ENCODE measurements at regions not wholly inside any gene's neighbourhood (a gene's known extent, or its start where the extent isn't known, plus 50 kb on each side); places are given as distances from the start of the nearest gene placed in this dataset.

DNA sequence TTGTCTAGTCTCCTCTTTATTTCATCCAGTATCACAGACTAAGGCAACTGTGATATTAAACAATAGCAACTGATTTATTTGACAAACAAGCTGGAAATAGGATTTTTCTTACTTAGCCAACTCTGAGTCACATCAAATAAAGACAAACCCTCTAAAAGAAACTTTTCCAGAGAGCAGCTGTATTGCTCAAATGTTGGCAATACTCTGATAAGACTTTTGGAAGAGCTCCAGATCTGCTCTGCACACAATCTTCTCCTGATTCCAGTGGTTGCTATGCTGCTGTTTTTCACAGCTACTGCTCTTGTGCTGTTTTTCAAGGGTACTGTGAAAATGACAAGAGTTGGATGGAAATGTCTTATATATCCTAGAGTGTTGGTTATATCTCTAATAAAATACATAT lies 1479.2 kb downstream of the SLITRK5 start:
- TF ChIP-seq ZNF274 (IDR thresholded peaks at IDR 0.05; ENCODE audit: low read depth, low read length) (no peak), YY1 (IDR thresholded peaks at IDR 0.05; ENCODE audit: insufficient read depth, insufficient read length) (no peak), SUZ12 (IDR thresholded peaks at IDR 0.05; ENCODE audit: extremely low read depth, insufficient read depth, insufficient read length) (no peak)
- H3K9me3 ChIP-seq (ENCODE audit: insufficient read depth, low read length), result no peaks in the 10 kb centered on the region
- no peaks in the 10 kb centered on the region for H3K27me3 ChIP-seq (ENCODE audit: insufficient read depth, insufficient read length)
- no peaks in the 10 kb centered on the region for H3K4me1 ChIP-seq (ENCODE audit: insufficient read depth, insufficient read length)
- H3K4me3 ChIP-seq (ENCODE audit: insufficient read length, low read depth), result no peak overlapping the region
- no peak overlapping the region for H3K9ac ChIP-seq (ENCODE audit: insufficient read length, low read depth)
- no peak for DNase-seq (ENCODE audit: low read depth, low spot score)
- no peaks in the 10 kb centered on the region for H3K36me3 ChIP-seq (ENCODE audit: insufficient read depth, insufficient read length, low read length)

DNA sequence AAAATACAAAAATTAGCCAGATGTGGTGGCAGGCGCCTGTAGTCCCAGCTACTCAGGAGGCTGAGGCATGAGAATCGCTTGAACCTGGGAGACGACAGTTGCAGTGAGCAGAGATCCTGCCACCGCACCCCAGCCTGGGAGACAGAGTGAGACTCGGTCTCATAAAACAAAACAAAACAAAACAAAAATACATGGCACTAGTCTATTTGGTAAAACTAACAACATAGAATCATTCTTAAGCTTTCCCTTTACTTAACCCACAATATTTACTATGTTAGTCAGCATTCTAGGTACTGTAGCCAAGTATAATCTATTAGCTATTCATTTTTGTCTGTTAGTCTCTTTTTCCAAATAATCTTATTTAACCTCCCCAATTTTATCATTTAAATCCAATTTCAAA lies 1482.8 kb downstream of the SLITRK5 start:
- no peaks in the 10 kb centered on the region for H3K9me3 ChIP-seq (ENCODE audit: insufficient read depth, low read length)
- no peak for DNase-seq (ENCODE audit: low read depth, low spot score)
- H3K4me3 ChIP-seq (ENCODE audit: insufficient read length, low read depth), result no peak overlapping the region
- no peak for TF ChIP-seq YY1 (IDR thresholded peaks at IDR 0.05; ENCODE audit: insufficient read depth, insufficient read length)
- no peak for TF ChIP-seq SUZ12 (IDR thresholded peaks at IDR 0.05; ENCODE audit: extremely low read depth, insufficient read depth, insufficient read length)
- TF ChIP-seq ZNF274 (IDR thresholded peaks at IDR 0.05; ENCODE audit: low read depth, low read length), result no peak
- no peaks in the 10 kb centered on the region for H3K36me3 ChIP-seq (ENCODE audit: insufficient read depth, insufficient read length, low read length)
- H3K9ac ChIP-seq (ENCODE audit: insufficient read length, low read depth), result no peak overlapping the region
- no peaks in the 10 kb centered on the region for H3K27me3 ChIP-seq (ENCODE audit: insufficient read depth, insufficient read length)
- H3K4me1 ChIP-seq (ENCODE audit: insufficient read depth, insufficient read length), result no peaks in the 10 kb centered on the region

DNA sequence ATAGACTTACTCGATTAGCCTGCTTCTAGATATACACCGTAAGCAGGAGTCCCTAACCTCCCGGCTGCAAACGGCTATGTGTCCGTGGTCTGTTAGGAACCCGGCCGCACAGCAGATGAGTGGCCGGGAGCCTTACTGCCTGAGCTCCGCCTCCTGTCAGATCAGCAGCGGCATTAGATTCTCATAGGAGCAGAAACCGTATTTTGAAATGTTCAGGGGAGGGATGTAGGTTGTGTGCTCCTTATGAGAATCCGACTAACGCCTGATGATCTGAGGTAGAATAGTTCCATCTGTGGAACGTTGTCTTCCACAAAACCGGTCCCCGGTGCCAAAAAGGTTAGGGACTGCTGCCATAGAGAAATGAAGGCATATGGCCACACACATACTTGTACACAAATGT lies 1491.9 kb downstream of the SLITRK5 start:
- H3K4me1 ChIP-seq (ENCODE audit: insufficient read depth, insufficient read length), result no peaks in the 10 kb centered on the region
- H3K4me3 ChIP-seq (ENCODE audit: insufficient read length, low read depth), result no peak overlapping the region
- no peak overlapping the region for H3K9ac ChIP-seq (ENCODE audit: insufficient read length, low read depth)
- DNase-seq (ENCODE audit: low read depth, low spot score), result no peak
- TF ChIP-seq SUZ12 (IDR thresholded peaks at IDR 0.05; ENCODE audit: extremely low read depth, insufficient read depth, insufficient read length), result no peak
- TF ChIP-seq YY1 (IDR thresholded peaks at IDR 0.05; ENCODE audit: insufficient read depth, insufficient read length), result no peak
- TF ChIP-seq ZNF274 (IDR thresholded peaks at IDR 0.05; ENCODE audit: low read depth, low read length), result no peak
- H3K9me3 ChIP-seq (ENCODE audit: insufficient read depth, low read length), result no peaks in the 10 kb centered on the region
- H3K36me3 ChIP-seq (ENCODE audit: insufficient read depth, insufficient read length, low read length), result no peaks in the 10 kb centered on the region
- H3K27me3 ChIP-seq (ENCODE audit: insufficient read depth, insufficient read length), result no peaks in the 10 kb centered on the region

DNA sequence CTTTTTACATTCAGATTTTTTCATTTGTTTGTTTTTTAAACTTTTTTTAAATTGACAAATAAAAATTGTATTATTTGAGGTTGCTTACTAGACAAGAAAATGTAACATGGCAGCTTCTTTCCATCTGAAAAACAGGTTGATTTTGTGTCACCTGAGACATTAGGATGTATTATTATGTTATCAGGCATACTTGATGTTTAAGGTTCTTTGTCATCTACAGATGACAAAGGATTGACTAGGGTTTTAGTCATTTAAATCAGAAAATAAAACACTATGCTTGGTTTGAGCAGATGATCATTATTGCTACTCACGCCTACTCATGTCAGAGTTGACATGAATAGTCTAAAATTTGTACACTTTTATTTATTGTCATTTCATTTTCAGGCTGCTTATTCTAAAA lies 1494.5 kb downstream of the SLITRK5 start:
- H3K9ac ChIP-seq (ENCODE audit: insufficient read length, low read depth), result no peak overlapping the region
- no peaks in the 10 kb centered on the region for H3K36me3 ChIP-seq (ENCODE audit: insufficient read depth, insufficient read length, low read length)
- H3K4me3 ChIP-seq (ENCODE audit: insufficient read length, low read depth), result no peak overlapping the region
- TF ChIP-seq SUZ12 (IDR thresholded peaks at IDR 0.05; ENCODE audit: extremely low read depth, insufficient read depth, insufficient read length), result no peak
- no peak for TF ChIP-seq ZNF274 (IDR thresholded peaks at IDR 0.05; ENCODE audit: low read depth, low read length)
- no peak for TF ChIP-seq YY1 (IDR thresholded peaks at IDR 0.05; ENCODE audit: insufficient read depth, insufficient read length)
- no peaks in the 10 kb centered on the region for H3K27me3 ChIP-seq (ENCODE audit: insufficient read depth, insufficient read length)
- no peak for DNase-seq (ENCODE audit: low read depth, low spot score)
- no peaks in the 10 kb centered on the region for H3K4me1 ChIP-seq (ENCODE audit: insufficient read depth, insufficient read length)
- H3K9me3 ChIP-seq (ENCODE audit: insufficient read depth, low read length), result no peaks in the 10 kb centered on the region

DNA sequence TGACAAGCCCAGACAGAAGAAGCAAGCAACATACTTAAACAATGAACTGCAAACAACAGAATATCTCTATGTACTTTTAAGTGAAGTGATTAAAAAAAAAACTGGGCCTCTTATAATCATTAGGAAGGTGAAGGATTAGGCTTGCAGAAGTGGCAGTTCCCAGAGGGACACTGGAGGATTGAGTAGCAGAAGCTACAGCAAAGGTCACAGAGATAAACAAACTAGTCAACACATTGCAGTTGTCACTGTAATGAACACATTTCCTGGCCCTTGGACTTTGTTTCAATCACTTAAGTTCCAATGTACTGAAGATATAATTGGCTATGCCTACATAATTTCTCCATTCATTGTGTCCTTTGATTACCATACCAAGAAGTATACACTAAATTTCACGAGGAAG lies 1498.8 kb downstream of the SLITRK5 start:
- Histone ChIP-seq H3K9me3 (ENCODE audit: insufficient read depth, low read length) (no peaks in the 10 kb centered on the region), H3K4me1 (ENCODE audit: insufficient read depth, insufficient read length) (no peaks in the 10 kb centered on the region), H3K9ac (ENCODE audit: insufficient read length, low read depth) (no peak overlapping the region), H3K36me3 (ENCODE audit: insufficient read depth, insufficient read length, low read length) (no peaks in the 10 kb centered on the region), H3K27me3 (ENCODE audit: insufficient read depth, insufficient read length) (no peaks in the 10 kb centered on the region), H3K4me3 (ENCODE audit: insufficient read length, low read depth) (no peak overlapping the region)
- no peak for DNase-seq (ENCODE audit: low read depth, low spot score)
- no peak for TF ChIP-seq YY1 (IDR thresholded peaks at IDR 0.05; ENCODE audit: insufficient read depth, insufficient read length)
- no peak for TF ChIP-seq ZNF274 (IDR thresholded peaks at IDR 0.05; ENCODE audit: low read depth, low read length)
- TF ChIP-seq SUZ12 (IDR thresholded peaks at IDR 0.05; ENCODE audit: extremely low read depth, insufficient read depth, insufficient read length), result no peak

DNA sequence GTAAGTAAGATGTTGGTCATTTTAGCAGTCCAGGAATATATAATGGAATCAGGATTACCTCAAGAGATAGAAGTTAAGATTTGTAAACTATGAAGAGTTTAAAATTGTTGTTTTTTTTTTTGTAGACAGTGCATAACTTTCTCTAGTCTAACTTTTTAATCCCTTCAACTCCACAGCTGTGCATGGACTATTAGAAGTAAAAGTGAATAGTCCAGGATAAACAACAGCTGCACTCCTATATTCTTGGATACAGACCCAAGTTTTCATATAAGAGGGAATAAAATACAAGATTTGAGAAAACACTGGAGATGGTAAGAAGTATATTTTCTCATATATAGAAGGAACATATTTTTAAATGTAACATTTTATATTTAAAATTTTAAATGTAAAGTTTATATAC lies 1509.9 kb downstream of the SLITRK5 start:
- Histone ChIP-seq H3K4me1 (ENCODE audit: insufficient read depth, insufficient read length) (no peaks in the 10 kb centered on the region), H3K27me3 (ENCODE audit: insufficient read depth, insufficient read length) (no peaks in the 10 kb centered on the region), H3K36me3 (ENCODE audit: insufficient read depth, insufficient read length, low read length) (no peaks in the 10 kb centered on the region), H3K9me3 (ENCODE audit: insufficient read depth, low read length) (peaks cover 8% of the 10 kb centered on the region; the same call in 1 of the 2 replicates), H3K9ac (ENCODE audit: insufficient read length, low read depth) (no peak overlapping the region), H3K4me3 (ENCODE audit: insufficient read length, low read depth) (no peak overlapping the region)
- TF ChIP-seq YY1 (IDR thresholded peaks at IDR 0.05; ENCODE audit: insufficient read depth, insufficient read length) (no peak), ZNF274 (IDR thresholded peaks at IDR 0.05; ENCODE audit: low read depth, low read length) (no peak), SUZ12 (IDR thresholded peaks at IDR 0.05; ENCODE audit: extremely low read depth, insufficient read depth, insufficient read length) (no peak)
- DNase-seq (ENCODE audit: low read depth, low spot score), result no peak

DNA sequence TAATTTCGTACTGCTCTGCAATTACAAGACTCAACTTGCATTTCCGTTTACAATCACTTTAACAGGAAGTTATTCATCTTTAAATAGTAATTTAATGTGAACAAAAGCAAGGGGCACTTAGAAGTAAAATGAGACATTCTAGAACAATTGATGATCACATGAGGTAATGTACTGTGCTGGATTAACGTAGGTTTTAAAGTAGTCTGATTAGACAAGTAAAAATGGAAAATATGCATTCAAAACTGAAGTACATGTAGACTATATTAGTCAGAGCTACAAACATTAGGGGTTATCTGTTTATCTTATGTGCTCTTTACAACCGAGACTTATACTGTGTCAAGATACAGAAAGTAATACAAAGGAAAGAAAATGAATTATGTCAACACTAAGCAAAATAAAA lies 1528.0 kb downstream of the SLITRK5 start:
- Histone ChIP-seq H3K9me3 (ENCODE audit: insufficient read depth, low read length) (no peaks in the 10 kb centered on the region), H3K36me3 (ENCODE audit: insufficient read depth, insufficient read length, low read length) (no peaks in the 10 kb centered on the region), H3K4me3 (ENCODE audit: insufficient read length, low read depth) (no peak overlapping the region), H3K9ac (ENCODE audit: insufficient read length, low read depth) (no peak overlapping the region), H3K4me1 (ENCODE audit: insufficient read depth, insufficient read length) (no peaks in the 10 kb centered on the region), H3K27me3 (ENCODE audit: insufficient read depth, insufficient read length) (no peaks in the 10 kb centered on the region)
- TF ChIP-seq SUZ12 (IDR thresholded peaks at IDR 0.05; ENCODE audit: extremely low read depth, insufficient read depth, insufficient read length) (no peak), ZNF274 (IDR thresholded peaks at IDR 0.05; ENCODE audit: low read depth, low read length) (no peak), YY1 (IDR thresholded peaks at IDR 0.05; ENCODE audit: insufficient read depth, insufficient read length) (no peak)
- DNase-seq (ENCODE audit: low read depth, low spot score), result no peak

DNA sequence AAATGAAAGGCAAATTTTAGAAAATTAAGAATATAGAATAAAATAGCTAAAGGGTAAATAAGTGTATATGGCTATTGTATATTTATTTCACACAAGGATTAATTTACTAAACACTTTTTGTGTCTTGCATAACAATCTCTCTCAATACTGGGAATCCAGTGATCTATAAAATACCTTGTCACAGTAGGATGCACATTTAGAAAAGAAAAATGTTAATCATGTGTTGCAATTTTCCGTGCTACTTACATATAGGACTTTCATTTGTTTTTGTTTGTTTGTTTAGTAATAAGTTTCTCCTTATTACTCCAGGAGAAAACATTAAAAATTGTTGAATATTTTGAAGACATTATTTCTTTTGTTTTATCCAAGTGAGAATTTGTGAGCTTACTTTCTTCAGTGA lies 1533.3 kb downstream of the SLITRK5 start:
- Histone ChIP-seq H3K9me3 (ENCODE audit: insufficient read depth, low read length) (no peaks in the 10 kb centered on the region), H3K4me3 (ENCODE audit: insufficient read length, low read depth) (no peak overlapping the region), H3K9ac (ENCODE audit: insufficient read length, low read depth) (no peak overlapping the region), H3K36me3 (ENCODE audit: insufficient read depth, insufficient read length, low read length) (no peaks in the 10 kb centered on the region), H3K4me1 (ENCODE audit: insufficient read depth, insufficient read length) (no peaks in the 10 kb centered on the region), H3K27me3 (ENCODE audit: insufficient read depth, insufficient read length) (no peaks in the 10 kb centered on the region)
- DNase-seq (ENCODE audit: low read depth, low spot score), result no peak
- no peak for TF ChIP-seq SUZ12 (IDR thresholded peaks at IDR 0.05; ENCODE audit: extremely low read depth, insufficient read depth, insufficient read length)
- no peak for TF ChIP-seq ZNF274 (IDR thresholded peaks at IDR 0.05; ENCODE audit: low read depth, low read length)
- no peak for TF ChIP-seq YY1 (IDR thresholded peaks at IDR 0.05; ENCODE audit: insufficient read depth, insufficient read length)
